ENCODE measurements at regions not wholly inside any gene's neighbourhood (a gene's known extent, or its start where the extent isn't known, plus 50 kb on each side); places are given as distances from the start of the nearest gene placed in this dataset.
"Not testable (repeated sequence)": the region's sequence is repeated elsewhere in the genome, so short reads cannot be mapped to it uniquely, and the experiment has no call there.

DNA sequence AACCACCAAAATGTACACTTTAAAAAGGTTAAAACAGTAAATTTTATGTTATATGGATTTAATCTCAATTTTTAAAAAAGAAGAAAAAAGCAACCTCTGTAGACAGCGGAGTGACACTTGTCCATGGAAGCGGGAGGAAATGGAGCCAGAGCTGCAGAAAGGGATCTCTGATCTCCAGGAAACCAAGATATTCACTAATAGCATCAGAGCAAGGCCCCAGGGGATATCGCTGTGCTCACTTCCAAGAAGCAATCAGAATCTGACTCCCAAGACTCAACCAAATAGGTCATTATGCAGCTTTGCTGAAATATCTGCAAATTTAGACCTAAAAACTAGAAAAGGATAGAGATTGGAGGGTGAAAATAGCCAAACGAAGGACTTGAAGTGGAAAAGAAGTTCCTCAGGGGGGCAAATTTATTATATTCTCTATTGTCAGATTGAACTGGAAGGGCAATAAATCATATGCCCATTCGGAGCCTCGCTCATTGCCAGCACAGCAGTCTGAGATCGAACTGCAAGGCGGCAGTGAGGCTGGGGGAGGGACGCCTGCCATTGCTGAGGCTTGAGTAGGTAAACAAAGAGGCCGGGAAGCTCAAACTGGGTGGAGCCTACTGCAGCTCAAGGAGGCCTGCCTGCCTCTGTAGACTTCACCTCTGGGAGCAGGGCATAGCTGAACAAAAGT lies 62.0 kb upstream of the ATP2C1 start:
- no peaks in the 10 kb centered on the region for H3K4me1 ChIP-seq (ENCODE audit: insufficient read depth, low read length, poor library complexity, severe bottlenecking)
- CTCF ChIA-PET (ENCODE audit: unreplicated experiment), result no interaction called here

DNA sequence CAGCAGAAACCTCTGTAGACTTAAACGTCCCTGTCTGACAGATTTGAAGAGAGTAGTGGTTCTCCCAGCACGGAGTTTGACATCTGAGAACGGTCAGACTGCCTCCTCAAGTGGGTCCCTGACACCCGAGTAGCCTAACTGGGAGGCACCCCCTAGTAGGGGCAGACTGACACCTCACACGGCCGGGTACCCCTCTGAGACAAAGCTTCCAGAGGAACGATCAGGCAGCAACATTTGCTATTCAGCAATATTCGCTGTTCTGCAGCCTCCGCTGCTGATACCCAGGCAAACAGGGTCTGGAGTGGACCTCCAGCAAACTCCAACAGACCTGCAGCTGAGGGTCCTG lies 61.5 kb upstream of the ATP2C1 start:
- H3K79me2 ChIP-seq (ENCODE audit: insufficient read depth, low read depth, low read length); intact Hi-C loops (cut with micrococcal nuclease; ENCODE audit: unreplicated experiment); POLR2A ChIA-PET; H3K4me3 ChIP-seq (ENCODE audit: low read depth, low read length, poor library complexity, severe bottlenecking); BruUV-seq (replicated peaks); CTCF ChIA-PET (ENCODE audit: unreplicated experiment); H4K20me1 ChIP-seq (ENCODE audit: insufficient read depth, low read length); H3K36me3 ChIP-seq (ENCODE audit: insufficient read depth, low read length); H2AFZ ChIP-seq (ENCODE audit: low read length); H3K9me3 ChIP-seq (ENCODE audit: low read length); H3K27ac ChIP-seq (ENCODE audit: low read depth, low read length, poor library complexity, severe bottlenecking); DNase-seq (ENCODE audit: low spot score); H3K9me2 ChIP-seq (ENCODE audit: insufficient read depth, low read length); H3K4me1 ChIP-seq (ENCODE audit: insufficient read depth, low read length, poor library complexity, severe bottlenecking); H3K4me2 ChIP-seq (ENCODE audit: low read length): not testable (repeated sequence)

More for the DNA sequence above, 62.0 kb upstream of the ATP2C1 start:
- Histone ChIP-seq H3K36me3 (ENCODE audit: insufficient read depth, low read length) (no peaks in the 10 kb centered on the region), H4K20me1 (ENCODE audit: insufficient read depth, low read length) (no peaks in the 10 kb centered on the region), H3K4me3 (ENCODE audit: low read depth, low read length, poor library complexity, severe bottlenecking) (no peak overlapping the region), H3K9me2 (ENCODE audit: insufficient read depth, low read length) (no peaks in the 10 kb centered on the region), H3K9me3 (ENCODE audit: low read length) (no peaks in the 10 kb centered on the region), H3K79me2 (ENCODE audit: insufficient read depth, low read depth, low read length) (no peaks in the 10 kb centered on the region), H2AFZ (ENCODE audit: low read length) (no peak overlapping the region), H3K27ac (ENCODE audit: low read depth, low read length, poor library complexity, severe bottlenecking) (no peak overlapping the region), H3K4me2 (ENCODE audit: low read length) (no peak overlapping the region)
- POLR2A ChIA-PET, result interaction anchor here (0.6 kb wide), 1 partner anchor 507 kb away, joined by 3 read pairs; no protein-coding TSS in a partner anchor
- intact Hi-C loops (cut with micrococcal nuclease; ENCODE audit: unreplicated experiment), result no loop called here
- DNase-seq (ENCODE audit: low spot score), result no peak
- no TSS peak for BruUV-seq (replicated peaks)
- TF ChIP-seq, protein P1, sequence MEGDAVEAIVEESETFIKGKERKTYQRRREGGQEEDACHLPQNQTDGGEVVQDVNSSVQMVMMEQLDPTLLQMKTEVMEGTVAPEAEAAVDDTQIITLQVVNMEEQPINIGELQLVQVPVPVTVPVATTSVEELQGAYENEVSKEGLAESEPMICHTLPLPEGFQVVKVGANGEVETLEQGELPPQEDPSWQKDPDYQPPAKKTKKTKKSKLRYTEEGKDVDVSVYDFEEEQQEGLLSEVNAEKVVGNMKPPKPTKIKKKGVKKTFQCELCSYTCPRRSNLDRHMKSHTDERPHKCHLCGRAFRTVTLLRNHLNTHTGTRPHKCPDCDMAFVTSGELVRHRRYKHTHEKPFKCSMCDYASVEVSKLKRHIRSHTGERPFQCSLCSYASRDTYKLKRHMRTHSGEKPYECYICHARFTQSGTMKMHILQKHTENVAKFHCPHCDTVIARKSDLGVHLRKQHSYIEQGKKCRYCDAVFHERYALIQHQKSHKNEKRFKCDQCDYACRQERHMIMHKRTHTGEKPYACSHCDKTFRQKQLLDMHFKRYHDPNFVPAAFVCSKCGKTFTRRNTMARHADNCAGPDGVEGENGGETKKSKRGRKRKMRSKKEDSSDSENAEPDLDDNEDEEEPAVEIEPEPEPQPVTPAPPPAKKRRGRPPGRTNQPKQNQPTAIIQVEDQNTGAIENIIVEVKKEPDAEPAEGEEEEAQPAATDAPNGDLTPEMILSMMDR (conservative IDR thresholded peaks at IDR 0.05; ENCODE audit: low read length), result no peak
- no peak for TF ChIP-seq EZH2phosphoT487 (IDR thresholded peaks at IDR 0.05; ENCODE audit: borderline replicate concordance, low read depth, low read length)

DNA sequence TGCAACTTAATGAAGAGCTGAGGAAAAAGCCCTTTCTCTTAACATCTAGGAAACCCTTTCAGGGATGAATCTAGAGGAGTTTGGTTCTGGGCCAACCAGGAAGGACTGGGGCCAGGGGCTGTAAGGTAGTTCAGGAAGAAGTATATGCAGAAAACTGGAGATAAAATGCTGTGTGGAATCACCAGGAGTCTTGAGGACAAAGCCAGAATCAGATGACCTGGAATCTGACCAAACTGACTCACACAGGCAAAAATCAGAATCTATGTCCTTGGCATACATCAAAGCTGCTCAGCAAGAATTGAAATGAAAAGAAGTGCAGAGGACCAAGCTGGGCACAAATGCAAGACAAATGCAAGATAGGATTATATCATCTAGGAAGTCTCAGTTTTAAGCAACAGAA lies 59.4 kb upstream of the ATP2C1 start:
- H3K4me1 ChIP-seq (ENCODE audit: insufficient read depth, low read length, poor library complexity, severe bottlenecking), result peaks cover under 1% of the 10 kb centered on the region
- H2AFZ ChIP-seq (ENCODE audit: low read length), result no peak overlapping the region
- no peak for DNase-seq (ENCODE audit: low spot score)
- H3K36me3 ChIP-seq (ENCODE audit: insufficient read depth, low read length), result no peaks in the 10 kb centered on the region
- intact Hi-C loops (cut with micrococcal nuclease; ENCODE audit: unreplicated experiment), result no loop called here
- BruUV-seq (replicated peaks), result no TSS peak
- ChIA-PET POLR2A (no interaction called here), CTCF (ENCODE audit: unreplicated experiment) (no interaction called here)
- TF ChIP-seq, protein P1 (conservative IDR thresholded peaks at IDR 0.05; ENCODE audit: low read length), result no peak
- TF ChIP-seq EZH2phosphoT487 (IDR thresholded peaks at IDR 0.05; ENCODE audit: borderline replicate concordance, low read depth, low read length), result no peak
- no peaks in the 10 kb centered on the region for H3K9me2 ChIP-seq (ENCODE audit: insufficient read depth, low read length)
- H3K27ac ChIP-seq (ENCODE audit: low read depth, low read length, poor library complexity, severe bottlenecking), result no peak overlapping the region
- H3K9me3 ChIP-seq (ENCODE audit: low read length), result no peaks in the 10 kb centered on the region
- no peak overlapping the region for H3K4me3 ChIP-seq (ENCODE audit: low read depth, low read length, poor library complexity, severe bottlenecking)
- H4K20me1 ChIP-seq (ENCODE audit: insufficient read depth, low read length), result no peaks in the 10 kb centered on the region
- no peaks in the 10 kb centered on the region for H3K79me2 ChIP-seq (ENCODE audit: insufficient read depth, low read depth, low read length)
- no peak overlapping the region for H3K4me2 ChIP-seq (ENCODE audit: low read length)

Measured in OCI-LY7 (cell line).